ENCODE measurements at regions not wholly inside any gene's neighbourhood (a gene's known extent, or its start where the extent isn't known, plus 50 kb on each side); places are given as distances from the start of the nearest gene placed in this dataset.
"Not testable (repeated sequence)": the region's sequence is repeated elsewhere in the genome, so short reads cannot be mapped to it uniquely, and the experiment has no call there.

DNA sequence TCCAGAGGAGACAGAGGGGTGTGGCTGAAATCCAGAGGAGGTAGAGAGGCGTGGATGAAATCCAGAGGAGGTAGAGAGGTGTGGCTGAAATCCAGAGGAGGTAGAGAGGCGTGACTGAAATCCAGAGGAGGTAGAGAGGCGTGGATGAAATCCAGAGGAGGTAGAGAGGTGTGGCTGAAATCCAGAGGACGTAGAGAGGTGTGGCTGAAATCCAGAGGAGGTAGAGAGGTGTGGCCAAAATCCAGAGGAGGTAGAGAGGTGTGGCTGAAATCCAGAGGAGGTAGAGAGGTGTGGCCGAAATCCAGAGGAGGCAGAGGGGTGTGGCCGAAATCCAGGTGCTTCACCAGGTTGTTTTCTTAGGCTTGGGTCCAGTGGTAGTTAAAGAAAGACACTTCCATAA, 58.7 kb upstream of the EPHB3 start:
- H3K9ac ChIP-seq (ENCODE audit: control insufficient read depth, insufficient read depth, low read length); H3K27me3 ChIP-seq (replicated peaks in 1 of 2; ENCODE audit: control insufficient read depth in 2 of 2, insufficient read depth in 2 of 2, low read length in 1 of 2); H3K4me3 ChIP-seq; H3K27ac ChIP-seq (ENCODE audit: control insufficient read depth, insufficient read depth); ATAC-seq; H3K36me3 ChIP-seq (ENCODE audit: control insufficient read depth in 2 of 2, insufficient read depth in 2 of 2, low read length in 1 of 2); H3K4me1 ChIP-seq (ENCODE audit: control insufficient read depth, insufficient read depth, low read length); in situ Hi-C loops (cut with MboI); H4K20me1 ChIP-seq (ENCODE audit: control insufficient read depth, insufficient read depth); H3K79me2 ChIP-seq (ENCODE audit: control insufficient read depth, insufficient read depth, low read length); H3K4me2 ChIP-seq (ENCODE audit: control insufficient read depth, insufficient read depth); H2AFZ ChIP-seq (ENCODE audit: control insufficient read depth, low read depth, low read length); FAIRE-seq; intact Hi-C loops (cut with micrococcal nuclease; ENCODE audit: unreplicated experiment); DNase-seq (ENCODE audit: low read depth, low spot score); H3K9me3 ChIP-seq (replicated peaks; ENCODE audit: control insufficient read depth, insufficient read depth, low read length); BruUV-seq (replicated peaks); RAD21 ChIA-PET (ENCODE audit: unreplicated experiment): not testable (repeated sequence)
- ChIA-PET POLR2A (interaction anchor here (0.6 kb wide), 1 partner anchor 1409 kb away, joined by 6 read pairs; no protein-coding TSS in a partner anchor), CTCF (interaction anchor here (0.6 to 1.1 kb wide), 2 partner anchors 11 to 131 kb away, joined by 3 read pairs; no protein-coding TSS in a partner anchor), SMC1A (ENCODE audit: uncharacterized antibody, unreplicated experiment) (interaction anchor here (1.7 kb wide), 1 partner anchor 131 kb away, joined by 6 read pairs; no protein-coding TSS in a partner anchor)
- 4% methylated on average over 6 of the region's 6 CpGs for WGBS (ENCODE audit: insufficient coverage, insufficient replicate concordance, low lambda C conversion rate, missing lambda C conversion rate)

DNA sequence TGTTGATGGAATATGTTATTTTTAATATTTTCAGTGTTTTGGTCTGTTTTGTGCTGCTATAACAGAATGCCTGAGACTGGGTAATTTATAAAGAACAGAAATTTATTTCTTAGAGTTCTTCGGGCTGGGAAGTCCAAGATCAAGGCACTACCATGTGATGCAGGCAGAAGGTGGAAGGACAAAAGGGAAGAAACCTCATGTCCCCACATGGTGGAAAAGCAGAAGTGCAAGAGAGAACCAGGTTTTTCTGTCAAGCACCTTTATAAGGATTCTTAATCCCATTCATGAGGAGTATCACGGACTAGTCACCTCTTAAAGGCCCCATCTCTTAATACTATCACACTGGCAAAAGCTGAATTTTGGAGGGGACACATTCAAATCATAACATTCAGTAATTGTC, 57.9 kb upstream of the EPHB3 start:
- BruUV-seq (replicated peaks): no TSS peak
- ATAC-seq (no peak), DNase-seq (ENCODE audit: low read depth, low spot score) (no peak), FAIRE-seq (no peak)
- ChIA-PET POLR2A (interaction anchor here (0.6 kb wide), 1 partner anchor 305 kb away, joined by 7 read pairs; no protein-coding TSS in a partner anchor), SMC1A (ENCODE audit: uncharacterized antibody, unreplicated experiment) (interaction anchor here (1.2 to 1.7 kb wide), 2 partner anchors 43 to 132 kb away, joined by 3 to 6 read pairs; no protein-coding TSS in a partner anchor), CTCF (interaction anchor here (0.6 to 1.1 kb wide), 2 partner anchors 10 to 132 kb away, joined by 3 read pairs; no protein-coding TSS in a partner anchor), RAD21 (ENCODE audit: unreplicated experiment) (no interaction called here)
- TF ChIP-seq HCFC1 (IDR thresholded peaks at IDR 0.05; ENCODE audit: low read length) (no peak), NR2C1 (IDR thresholded peaks at IDR 0.05) (no peak), SPI1 (IDR thresholded peaks at IDR 0.05; ENCODE audit: borderline replicate concordance, insufficient read depth, low read depth, low read length) (peak; percentile 20; the same call in 1 of the 2 replicates), NFYB (IDR thresholded peaks at IDR 0.05; ENCODE audit: insufficient read depth, low read depth, low read length) (no peak), CHD4 (IDR thresholded peaks at IDR 0.05) (no peak), CHD1 (IDR thresholded peaks at IDR 0.05; ENCODE audit: low read depth, low read length) (no peak), MEF2A (IDR thresholded peaks at IDR 0.05; ENCODE audit: insufficient read depth, low read depth, low read length) (no peak)
- no peaks in the 10 kb centered on the region for H3K79me2 ChIP-seq (ENCODE audit: control insufficient read depth, insufficient read depth, low read length)
- H3K27ac ChIP-seq (ENCODE audit: control insufficient read depth, insufficient read depth): no peak overlapping the region
- WGBS (ENCODE audit: insufficient coverage, insufficient replicate concordance, low lambda C conversion rate, missing lambda C conversion rate): 9% methylated on average over 2 of the region's 2 CpGs
- in situ Hi-C loops (cut with MboI): no loop called here
- no peak overlapping the region for H2AFZ ChIP-seq (ENCODE audit: control insufficient read depth, low read depth, low read length)
- H3K9ac ChIP-seq (ENCODE audit: control insufficient read depth, insufficient read depth, low read length): no peak overlapping the region
- H3K9me3 ChIP-seq (replicated peaks; ENCODE audit: control insufficient read depth, insufficient read depth, low read length): no peaks in the 10 kb centered on the region
- no peaks in the 10 kb centered on the region for H4K20me1 ChIP-seq (ENCODE audit: control insufficient read depth, insufficient read depth)
- peaks cover 0 to 5% of the 10 kb centered on the region in 2 experiments for H3K27me3 ChIP-seq (replicated peaks in 1 of 2; ENCODE audit: control insufficient read depth in 2 of 2, insufficient read depth in 2 of 2, low read length in 1 of 2)
- no peak overlapping the region for H3K4me2 ChIP-seq (ENCODE audit: control insufficient read depth, insufficient read depth)
- H3K4me3 ChIP-seq: no peak overlapping the region
- intact Hi-C loops (cut with micrococcal nuclease; ENCODE audit: unreplicated experiment): no loop called here
- H3K4me1 ChIP-seq (ENCODE audit: control insufficient read depth, insufficient read depth, low read length): no peaks in the 10 kb centered on the region
- no peaks in the 10 kb centered on the region for H3K36me3 ChIP-seq (ENCODE audit: control insufficient read depth in 2 of 2, insufficient read depth in 2 of 2, low read length in 1 of 2)
